K562 (cell line): ENCODE measurements at regions not wholly inside any gene's neighbourhood (a gene's known extent, or its start where the extent isn't known, plus 50 kb on each side); places are given as distances from the start of the nearest gene placed in this dataset.

Source experiments
- ATAC-seq: fragments of 200-7000 bp; cut with Tn5 transposase; 3 replicates; pipeline ENCODE4 v1.9.1; 2020; ENCODE audit warnings: moderate library complexity
- BruUV-seq: library from RNA; stranded (reverse); fragments of 400-500 nt; replicated peaks from 2 replicates; lab custom pipeline; 2021; lab: Mats Ljungman, UMichigan
- CTCF ChIA-PET: fragments of 300-600 bp; formaldehyde crosslinking; extraction: SDS; loops from one replicate; lab custom pipeline; 2021; ENCODE audit warnings: low intra/inter-chr PET ratio; lab: Yijun Ruan, JAX
- POLR2A ChIA-PET: fragments of 300-600, 350-650 bp; sonication (Branson Sonifier 250); formaldehyde crosslinking; extraction: SDS; loops from one replicate; lab custom pipeline; 2021; ENCODE audit warnings: antibody characterized with exemption, inconsistent platforms; lab: Yijun Ruan, JAX
- DNase-seq, 4 experiments: peaks; one replicate each; pipeline versions ENCODE4 v3.0.0 to v3.0.0-alpha.2; 2011 to 2018; ENCODE audit warnings: low spot score in 3 of 4, mixed read lengths in 3 of 4; ENCODE audit errors: extremely low read depth in 1 of 4
- FAIRE-seq: peaks from 2 replicates; lab custom pipeline; 2011; peaks lifted over from hg19 to GRCh38; lab: Jason Lieb, UNC
- H2AFZ ChIP-seq: 2 replicates; pipeline ENCODE4 v1.6.0; 2011; ENCODE audit warnings: low read depth, low read length, control low read depth, inconsistent platforms
- H3K27ac ChIP-seq: fragments of 200-600 bp; 3 replicates; pipeline ENCODE4 v1.8.0; 2011; ENCODE audit warnings: low read depth, mild to moderate bottlenecking, control low read depth, inconsistent platforms, low read length, moderate library complexity, mixed read lengths; ENCODE audit errors: extremely low read depth
- H3K27me3 ChIP-seq, 2 experiments: fragments of 300-600 bp in 1 of 2; 2 replicates in 1 of 2; 3 replicates in 1 of 2; pipeline versions ENCODE4 v1.6.0 to v1.8.0; 2011; ENCODE audit warnings: inconsistent platforms in 2 of 2, low read length in 2 of 2, mild to moderate bottlenecking in 1 of 2, mixed read lengths in 1 of 2, moderate library complexity in 1 of 2; ENCODE audit not compliant: control insufficient read depth in 2 of 2, insufficient read depth in 2 of 2
- H3K36me3 ChIP-seq: fragments of 300-600 bp; 3 replicates; pipeline ENCODE4 v1.8.0; 2011; ENCODE audit warnings: mild to moderate bottlenecking, low read length, inconsistent platforms; ENCODE audit not compliant: control insufficient read depth, insufficient read depth
- H3K4me1 ChIP-seq, 2 experiments: fragments of 200-600 bp in 1 of 2; replicated peaks in 1 of 2; 2 replicates in 1 of 2; 3 replicates in 1 of 2; pipeline versions ENCODE4 v1.5.1 to v1.8.0; 2011; ENCODE audit warnings: inconsistent platforms in 2 of 2, low read length in 2 of 2, mild to moderate bottlenecking in 1 of 2, mixed read lengths in 1 of 2, moderate library complexity in 1 of 2; ENCODE audit not compliant: control insufficient read depth in 2 of 2, insufficient read depth in 2 of 2
- H3K4me2 ChIP-seq: 2 replicates; pipeline ENCODE4 v1.6.1; 2011; ENCODE audit warnings: low read length, control low read depth, inconsistent platforms, mixed read lengths; ENCODE audit not compliant: insufficient read depth
- H3K4me3 ChIP-seq: fragments of 200-600 bp; sonication (generic), shearing (Covaris generic); 2 replicates; pipeline ENCODE4 v1.5.1; 2016; ENCODE audit warnings: control low read depth, inconsistent platforms
- H3K79me2 ChIP-seq: fragments of 200-600 bp; 3 replicates; pipeline ENCODE4 v1.8.0; 2011; ENCODE audit warnings: low read length, inconsistent platforms; ENCODE audit not compliant: control insufficient read depth, insufficient read depth
- H3K9ac ChIP-seq, 2 experiments: 2 replicates each; pipeline versions ENCODE4 v1.6.0 to v1.6.1; 2011; ENCODE audit warnings: low read depth in 2 of 2, low read length in 2 of 2, control low read depth in 1 of 2, inconsistent platforms in 1 of 2, mild to moderate bottlenecking in 1 of 2, mixed read lengths in 1 of 2; ENCODE audit not compliant: insufficient read depth in 1 of 2
- H3K9me1 ChIP-seq: one replicate; pipeline ENCODE4 v1.6.0; 2011; ENCODE audit warnings: inconsistent platforms, mild to moderate bottlenecking, low read length, moderate library complexity; ENCODE audit not compliant: control insufficient read depth, insufficient read depth
- H3K9me3 ChIP-seq: replicated peaks from 2 replicates; pipeline ENCODE4 v1.5.1; 2011; ENCODE audit warnings: low read depth, low read length, inconsistent platforms; ENCODE audit not compliant: control insufficient read depth, insufficient read depth
- H4K20me1 ChIP-seq: replicated peaks from 2 replicates; pipeline ENCODE4 v1.6.1; 2011; ENCODE audit warnings: low read length, inconsistent platforms, mixed read lengths; ENCODE audit not compliant: control insufficient read depth, insufficient read depth
- CEBPB ChIP-seq: fragments of 450-650 bp; IDR thresholded peaks from 2 replicates; pipeline ENCODE4 v1.6.1; 2016; ENCODE audit warnings: missing genetic modification characterization, missing compliant biosample characterization
- ETS1 ChIP-seq: conservative IDR thresholded peaks from 2 replicates; pipeline ENCODE4 v1.6.1; 2011; ENCODE audit warnings: low read depth, mild to moderate bottlenecking, low read length; ENCODE audit not compliant: control insufficient read depth
- GABPB2 ChIP-seq: fragments of 250-450 bp; sonication (Bioruptor Pico); conservative IDR thresholded peaks from 2 replicates; pipeline ENCODE4 v1.5.1; 2021; ENCODE audit warnings: mild to moderate bottlenecking
- GTF2B ChIP-seq: IDR thresholded peaks from 2 replicates; pipeline ENCODE4 v1.6.1; 2011; ENCODE audit not compliant: insufficient read length; ENCODE audit errors: extremely low read depth
- HDAC1 ChIP-seq, 2 experiments: fragments of 450-650 bp; IDR thresholded peaks; 2 replicates each; pipeline ENCODE4 v1.6.1; 2016 to 2017; ENCODE audit warnings: inconsistent platforms in 1 of 2, mild to moderate bottlenecking in 1 of 2, moderate library complexity in 1 of 2
- HNRNPLL ChIP-seq: fragments of 200-400 bp; formaldehyde crosslinking; IDR thresholded peaks from 2 replicates; pipeline ENCODE4 v1.6.1; 2017; ENCODE audit warnings: low read length, low read depth, mild to moderate bottlenecking; ENCODE audit not compliant: poor library complexity, severe bottlenecking
- LEF1 ChIP-seq: fragments of 450-650 bp; IDR thresholded peaks from 2 replicates; pipeline ENCODE4 v1.6.1; 2016; ENCODE audit warnings: mild to moderate bottlenecking
- NCOA2 ChIP-seq, 2 experiments: fragments of 450-650 bp; IDR thresholded peaks; 2 replicates each; pipeline ENCODE4 v1.6.1; 2018; ENCODE audit warnings: mild to moderate bottlenecking in 2 of 2, moderate library complexity in 1 of 2; ENCODE audit not compliant: partially characterized antibody in 2 of 2
- NFIX ChIP-seq: fragments of 250-450 bp; sonication (Bioruptor Pico); IDR thresholded peaks from 2 replicates; pipeline ENCODE4 v1.4.0; 2020; ENCODE audit warnings: low read depth, mild to moderate bottlenecking, moderate library complexity
- PREB ChIP-seq: sonication (generic); formaldehyde crosslinking; IDR thresholded peaks from 2 replicates; pipeline ENCODE4 v1.8.1; 2023; ENCODE audit warnings: mild to moderate bottlenecking, missing genetic modification reagents
- RFX1 ChIP-seq: fragments of 450-650 bp; IDR thresholded peaks from 2 replicates; pipeline ENCODE4 v1.6.1; 2016; ENCODE audit warnings: mild to moderate bottlenecking, moderate library complexity
- SMAD3 ChIP-seq: fragments of 450-650 bp; formaldehyde crosslinking; conservative IDR thresholded peaks from 2 replicates; pipeline ENCODE4 v1.4.0; 2020; ENCODE audit warnings: mild to moderate bottlenecking
- TFAP4 ChIP-seq: sonication (generic); formaldehyde crosslinking; IDR thresholded peaks from 2 replicates; pipeline ENCODE4 v1.8.0; 2022; ENCODE audit warnings: missing genetic modification reagents, mild to moderate bottlenecking, moderate library complexity, borderline replicate concordance
- THRA ChIP-seq: fragments of 450-650 bp; IDR thresholded peaks from 2 replicates; pipeline ENCODE4 v1.6.1; 2017; ENCODE audit warnings: mild to moderate bottlenecking, moderate library complexity
- ZNF347 ChIP-seq: fragments of 450-650 bp; formaldehyde crosslinking; IDR thresholded peaks from 2 replicates; pipeline ENCODE4 v1.4.0; 2020; ENCODE audit warnings: low read depth, mild to moderate bottlenecking, moderate library complexity
- ZNF696 ChIP-seq: fragments of 250-450 bp; sonication (Bioruptor Pico); conservative IDR thresholded peaks from 2 replicates; pipeline ENCODE4 v1.4.0; 2020; ENCODE audit warnings: mild to moderate bottlenecking, moderate library complexity
- in situ Hi-C: fragments of 300-500 bp; cut with MboI; formaldehyde crosslinking; loops from 4 replicates; pipeline ENCODE4 v1.15.0; 2018; ENCODE audit warnings: inconsistent platforms, mixed read lengths
- intact Hi-C: fragments of 100-400 bp; cut with micrococcal nuclease; formaldehyde crosslinking; loops from 2 replicates; pipeline ENCODE4 v1.14.2; 2022

GRCh38 chr7:15104411-15105092 lies 202.0 kb upstream of the DGKB start (continued):
- no peak for TF ChIP-seq PREB (CRISPR knock-in tag)
- no peak for TF ChIP-seq NCOA2 (IDR thresholded peaks at IDR 0.05; ENCODE audit: partially characterized antibody in 2 of 2)
- no peak for TF ChIP-seq HDAC1 (IDR thresholded peaks at IDR 0.05)
- TF ChIP-seq SMAD3 (CRISPR knock-in tag), result no peak
- no peak for TF ChIP-seq RFX1
- TF ChIP-seq NFIX, result no peak
- TF ChIP-seq, all 486 proteins: peak for 0

GRCh38 chr7:15099074-15099473 lies 196.5 kb upstream of the DGKB start:
- no peak for TF ChIP-seq ZNF347 (CRISPR knock-in tag)
- TF ChIP-seq LEF1, result no peak
- no peak for TF ChIP-seq CEBPB (tag)
- TF ChIP-seq TFAP4 (CRISPR knock-in tag), result no peak
- TF ChIP-seq ZNF696 (CRISPR knock-in tag), result no peak
- TF ChIP-seq SMAD3 (CRISPR knock-in tag), result no peak
- no peak for TF ChIP-seq HNRNPLL
- TF ChIP-seq GTF2B, result no peak
- no peak for TF ChIP-seq THRA
- no peak for TF ChIP-seq ETS1
- TF ChIP-seq GABPB2 (CRISPR knock-in tag), result no peak
- BruUV-seq, result no TSS peak
- Histone ChIP-seq H3K9ac (no peak overlapping the region), H3K36me3 (no peaks in the 10 kb centered on the region), H3K4me3 (no peak overlapping the region), H3K27ac (no peak overlapping the region), H3K4me1 (no peaks in the 10 kb centered on the region), H3K9me3 (no peaks in the 10 kb centered on the region; the same call in 1 of the 2 replicates), H3K9me1 (no peaks in the 10 kb centered on the region), H2AFZ (no peak overlapping the region), H3K27me3 (no peaks in the 10 kb centered on the region), H3K79me2 (no peaks in the 10 kb centered on the region), H4K20me1 (no peaks in the 10 kb centered on the region), H3K4me2 (no peak overlapping the region)
- intact Hi-C loops (no loop called here), in situ Hi-C loops (no loop called here)
- FAIRE-seq (no peak), DNase-seq (no peak), ATAC-seq (no peak)
- POLR2A ChIA-PET, result no interaction called here
- CTCF ChIA-PET, result no interaction called here
